SU-DHL-6 (cell line): ENCODE measurements at regions not wholly inside any gene's neighbourhood (a gene's known extent, or its start where the extent isn't known, plus 50 kb on each side); places are given as distances from the start of the nearest gene placed in this dataset.

ENCODE experiments used
- EZH2phosphoT487 ChIP-seq: fragments of 200-600 bp; sonication (generic), shearing (Covaris generic); conservative IDR thresholded peaks from 2 replicates; pipeline ENCODE4 v1.6.1; 2018; ENCODE audit warnings: mild to moderate bottlenecking, antibody characterized with exemption, low read length, moderate library complexity, mixed read lengths
- TF ChIP-seq, protein P1 (sequence below): fragments of 200-600 bp; sonication (generic); IDR thresholded peaks from one replicate; pipeline ENCODE4 v1.5.1; 2017; ENCODE audit warnings: antibody characterized with exemption, mild to moderate bottlenecking, low read length, moderate library complexity; ENCODE audit not compliant: insufficient read depth, poor library complexity, severe bottlenecking

GRCh38 chr3:14283813-14284438, 105.3 kb downstream of the LSM3 start:
- TF ChIP-seq, protein P1, sequence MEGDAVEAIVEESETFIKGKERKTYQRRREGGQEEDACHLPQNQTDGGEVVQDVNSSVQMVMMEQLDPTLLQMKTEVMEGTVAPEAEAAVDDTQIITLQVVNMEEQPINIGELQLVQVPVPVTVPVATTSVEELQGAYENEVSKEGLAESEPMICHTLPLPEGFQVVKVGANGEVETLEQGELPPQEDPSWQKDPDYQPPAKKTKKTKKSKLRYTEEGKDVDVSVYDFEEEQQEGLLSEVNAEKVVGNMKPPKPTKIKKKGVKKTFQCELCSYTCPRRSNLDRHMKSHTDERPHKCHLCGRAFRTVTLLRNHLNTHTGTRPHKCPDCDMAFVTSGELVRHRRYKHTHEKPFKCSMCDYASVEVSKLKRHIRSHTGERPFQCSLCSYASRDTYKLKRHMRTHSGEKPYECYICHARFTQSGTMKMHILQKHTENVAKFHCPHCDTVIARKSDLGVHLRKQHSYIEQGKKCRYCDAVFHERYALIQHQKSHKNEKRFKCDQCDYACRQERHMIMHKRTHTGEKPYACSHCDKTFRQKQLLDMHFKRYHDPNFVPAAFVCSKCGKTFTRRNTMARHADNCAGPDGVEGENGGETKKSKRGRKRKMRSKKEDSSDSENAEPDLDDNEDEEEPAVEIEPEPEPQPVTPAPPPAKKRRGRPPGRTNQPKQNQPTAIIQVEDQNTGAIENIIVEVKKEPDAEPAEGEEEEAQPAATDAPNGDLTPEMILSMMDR: no peak
- TF ChIP-seq EZH2phosphoT487: no peak
